Aorta (tissue), 5 donors: ENCODE measurements at regions not wholly inside any gene's neighbourhood (a gene's known extent, or its start where the extent isn't known, plus 50 kb on each side); places are given as distances from the start of the nearest gene placed in this dataset.
A peak's percentile ranks its signal among the peaks of the same experiment; 100 is the strongest.

Experiments
- ATAC-seq: fragments of 200-7000 bp; cut with Tn5 transposase; one replicate; pipeline ENCODE4 v1.9.1; 2022; ENCODE audit warnings: moderate library complexity; ENCODE audit not compliant: low FRiP score
- DNase-seq, 2 donors: peaks; one replicate each; pipeline ENCODE4 v3.0.0-alpha.2; 2020
- H3K27ac ChIP-seq, 2 donors: one replicate each; pipeline ENCODE4 v1.5.1; 2013; ENCODE audit warnings: low read length in 2 of 2, mild to moderate bottlenecking in 2 of 2, moderate library complexity in 2 of 2, control low read depth in 1 of 2, inconsistent platforms in 1 of 2, low read depth in 1 of 2
- H3K27me3 ChIP-seq, 2 donors: one replicate each; pipeline ENCODE4 v1.6.1; 2013; ENCODE audit warnings: control low read depth in 1 of 2, low read length in 1 of 2, mild to moderate bottlenecking in 1 of 2, moderate library complexity in 1 of 2; ENCODE audit not compliant: insufficient read depth in 2 of 2, control insufficient read depth in 1 of 2
- H3K36me3 ChIP-seq, 2 donors: one replicate each; pipeline ENCODE4 v1.6.1; 2013; ENCODE audit warnings: control low read depth in 1 of 2, low read length in 1 of 2, mild to moderate bottlenecking in 1 of 2; ENCODE audit not compliant: insufficient read depth in 2 of 2, control insufficient read depth in 1 of 2
- H3K4me1 ChIP-seq, 2 donors: one replicate each; pipeline ENCODE4 v1.6.1; 2013; ENCODE audit warnings: low read length in 2 of 2, control low read depth in 1 of 2, mild to moderate bottlenecking in 1 of 2, moderate library complexity in 1 of 2; ENCODE audit not compliant: insufficient read depth in 2 of 2, control insufficient read depth in 1 of 2
- H3K4me3 ChIP-seq, 2 donors: one replicate each; pipeline ENCODE4 v1.5.1; 2013; ENCODE audit warnings: low read length in 2 of 2, control low read depth in 1 of 2, mild to moderate bottlenecking in 1 of 2
- H3K9me3 ChIP-seq: one replicate; pipeline ENCODE4 v1.6.1; 2013; ENCODE audit warnings: mild to moderate bottlenecking, low read length; ENCODE audit not compliant: control insufficient read depth
- WGBS, 2 donors: extraction: QIAGEN DNeasy Blood & Tissue Kit; methylation state at CpG; one replicate each; pipeline ENCODE4 v1.1.7; 2013; 5-methylcytosine and 5-hydroxymethylcytosine counted together
- intact Hi-C, 2 donors: fragments of 100-400 bp; cut with DNase I; formaldehyde crosslinking; loops; one replicate each; pipeline versions ENCODE4 v1.14.2 to v1.15.0; 2022
- donor health status: healthy with polysubstance abuse.
- donor health status: Bipolar disorder and iron deficiency.
- donor health status: DM: no; HTN: no; CAD: no.
- donor health status: DM: no; HTN: no; CAD: no.
- donor health status: DM: yes; HTN: yes; CAD: no.

- H3K9me3 ChIP-seq = peaks cover 1% of the 10 kb centered on the region
- 52 to 53% methylated on average over 4 of the region's 4 CpGs for WGBS, 2 donors
- intact Hi-C loops = no loop called here
- H3K27me3 ChIP-seq = no peaks in the 10 kb centered on the region
- H3K4me1 ChIP-seq = peaks cover 0 to 3% of the 10 kb centered on the region in 2 donors
- no peaks in the 10 kb centered on the region for H3K36me3 ChIP-seq
- no peak overlapping the region for H3K27ac ChIP-seq
- no peak for DNase-seq
- peak; percentile 53 for ATAC-seq
- H3K4me3 ChIP-seq = no peak overlapping the region
Measured at GRCh38 chr21:14762734-14763694, 216.9 kb upstream of the SAMSN1 start.

GRCh38 chr21:14762327-14762726 is 216.2 kb upstream of the SAMSN1 start:
- Histone ChIP-seq H3K27me3 (no peaks in the 10 kb centered on the region), H3K36me3 (no peaks in the 10 kb centered on the region), H3K4me1 (peaks cover 0 to 3% of the 10 kb centered on the region in 2 donors), H3K9me3 (peaks cover 3% of the 10 kb centered on the region), H3K4me3 (no peak overlapping the region), H3K27ac (no peak overlapping the region)
- intact Hi-C loops = no loop called here
- DNase-seq (no peak), ATAC-seq (no peak)
- WGBS, 2 donors = 74 to 82% methylated on average over 1 of the region's 1 CpG

DNA sequence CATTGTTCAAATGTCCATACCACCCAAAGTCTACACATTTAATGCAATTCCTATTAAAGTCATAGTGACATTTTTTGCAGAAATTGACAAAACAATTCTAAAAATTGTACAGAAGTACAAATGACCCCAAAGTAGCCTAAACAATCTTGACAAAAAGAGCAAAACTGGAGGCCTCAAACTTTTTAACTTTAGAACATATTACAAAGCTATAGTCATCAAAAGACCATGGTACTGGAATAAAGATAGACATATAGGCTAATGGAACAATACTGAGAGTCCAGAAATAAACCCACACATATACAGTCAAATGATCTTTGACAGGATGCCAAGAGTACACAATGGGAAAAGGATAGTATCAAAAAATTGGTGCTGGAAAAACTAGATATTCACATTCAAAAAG is 213.2 kb upstream of the SAMSN1 start:
- no peak overlapping the region for H3K4me3 ChIP-seq
- H3K4me1 ChIP-seq = peaks cover 0 to 3% of the 10 kb centered on the region in 2 donors
- ATAC-seq (no peak), DNase-seq (no peak)
- H3K27ac ChIP-seq = no peak overlapping the region
- no peaks in the 10 kb centered on the region for H3K36me3 ChIP-seq
- peaks cover 2% of the 10 kb centered on the region for H3K9me3 ChIP-seq
- no peaks in the 10 kb centered on the region for H3K27me3 ChIP-seq
- intact Hi-C loops = no loop called here

GRCh38 chr21:14758849-14759248 is 212.7 kb upstream of the SAMSN1 start:
- Histone ChIP-seq H3K27me3 (no peaks in the 10 kb centered on the region), H3K4me1 (peaks cover 0 to 3% of the 10 kb centered on the region in 2 donors), H3K4me3 (no peak overlapping the region), H3K36me3 (no peaks in the 10 kb centered on the region), H3K9me3 (peaks cover 2% of the 10 kb centered on the region), H3K27ac (no peak overlapping the region)
- intact Hi-C loops = no loop called here
- no peak for ATAC-seq
- no peak for DNase-seq

DNA sequence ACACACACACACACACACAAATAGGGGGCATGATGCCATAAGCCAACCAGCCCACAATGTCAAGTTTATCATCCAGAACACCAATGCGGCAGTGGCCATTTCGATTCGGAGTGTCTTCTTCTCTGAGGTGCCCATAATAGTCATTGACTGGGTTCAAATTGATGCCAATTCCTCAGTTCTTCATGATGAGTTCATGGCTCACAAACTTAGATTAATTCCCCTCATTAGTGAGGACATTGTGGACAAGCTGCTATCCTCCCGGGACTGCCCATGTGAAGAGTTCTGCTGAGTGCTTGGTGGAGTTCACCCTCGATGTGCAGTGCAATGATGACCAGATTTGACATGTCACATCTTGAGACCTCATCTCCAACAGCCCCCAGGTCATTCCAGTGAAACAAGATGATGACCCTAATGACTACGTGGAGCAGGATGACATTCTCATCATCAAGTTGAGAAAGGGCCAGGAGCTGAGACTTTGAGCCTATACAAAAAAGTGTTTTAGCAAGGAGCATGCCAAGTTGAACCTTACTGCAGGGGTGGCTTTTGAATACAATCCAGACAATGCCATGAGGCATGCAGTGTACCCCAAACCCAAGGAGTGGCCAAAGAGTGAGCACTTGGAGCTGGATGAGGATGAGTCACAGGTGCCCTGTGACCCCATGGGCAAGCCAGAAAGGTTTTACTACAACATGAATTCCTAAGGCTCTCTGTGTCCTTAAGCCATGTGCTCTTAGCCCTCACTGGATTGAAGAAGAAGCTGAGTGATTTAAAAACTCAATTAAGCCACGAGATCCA is 211.6 kb upstream of the SAMSN1 start:
- 84 to 85% methylated on average over 7 of the region's 7 CpGs for WGBS, 2 donors

DNA sequence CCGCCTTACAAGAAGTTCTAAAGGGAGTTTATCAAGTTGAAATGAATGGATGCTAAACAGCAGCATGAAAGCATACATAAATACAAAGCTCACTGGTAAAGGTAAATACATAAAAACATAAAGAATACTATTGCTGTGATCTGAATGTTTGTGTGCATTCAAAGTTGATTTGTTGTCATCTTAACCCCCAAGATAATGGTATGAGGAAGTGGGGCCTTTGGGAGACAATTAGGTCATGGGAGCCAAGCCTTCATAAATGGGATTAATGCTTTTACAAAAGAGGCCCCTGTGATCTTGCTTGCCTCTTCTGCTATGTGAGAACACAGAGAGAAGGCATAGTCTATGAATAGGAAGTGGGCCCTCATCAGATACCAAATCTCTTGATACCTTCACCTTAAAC is 209.0 kb upstream of the SAMSN1 start:
- no peak overlapping the region for H3K27ac ChIP-seq
- intact Hi-C loops = no loop called here
- H3K36me3 ChIP-seq = no peaks in the 10 kb centered on the region
- DNase-seq (no peak), ATAC-seq (no peak)
- no peak overlapping the region for H3K4me3 ChIP-seq
- 79 to 84% methylated on average over 1 of the region's 1 CpG for WGBS, 2 donors
- no peaks in the 10 kb centered on the region for H3K27me3 ChIP-seq
- no peaks in the 10 kb centered on the region for H3K4me1 ChIP-seq
- peaks cover 2% of the 10 kb centered on the region for H3K9me3 ChIP-seq

More for the DNA sequence above, 211.6 kb upstream of the SAMSN1 start:
- H3K36me3 ChIP-seq = no peaks in the 10 kb centered on the region
- no peaks in the 10 kb centered on the region for H3K27me3 ChIP-seq
- no peak overlapping the region for H3K4me3 ChIP-seq
- intact Hi-C loops = no loop called here
- DNase-seq (no peak), ATAC-seq (no peak)
- H3K27ac ChIP-seq = no peak overlapping the region
- H3K4me1 ChIP-seq = no peaks in the 10 kb centered on the region
- peaks cover 2% of the 10 kb centered on the region for H3K9me3 ChIP-seq

DNA sequence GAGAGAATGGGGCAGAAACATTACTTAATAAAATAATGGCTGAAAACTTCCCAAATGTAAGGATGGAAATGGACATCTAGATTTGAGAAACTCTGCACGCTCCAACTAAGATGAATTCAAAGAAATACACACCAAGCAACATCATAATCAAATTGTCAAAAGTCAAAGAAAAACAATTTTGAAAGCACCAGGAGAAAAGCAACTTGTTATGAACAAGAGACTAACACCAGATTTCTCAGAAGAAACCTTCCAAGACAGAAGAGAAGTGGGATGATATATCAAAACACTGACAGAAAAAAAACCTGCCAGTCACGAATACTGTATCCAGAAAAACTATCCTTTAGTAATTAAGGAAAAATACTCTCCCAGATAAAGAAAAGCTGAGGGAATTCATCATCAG is 208.6 kb upstream of the SAMSN1 start:
- H3K36me3 ChIP-seq = no peaks in the 10 kb centered on the region
- no peak overlapping the region for H3K27ac ChIP-seq
- no peak overlapping the region for H3K4me3 ChIP-seq
- no peaks in the 10 kb centered on the region for H3K4me1 ChIP-seq
- intact Hi-C loops = no loop called here
- WGBS, 2 donors = 74 to 77% methylated on average over 2 of the region's 2 CpGs
- ATAC-seq = no peak
- no peak for DNase-seq
- H3K27me3 ChIP-seq = no peaks in the 10 kb centered on the region
- peaks cover 2% of the 10 kb centered on the region for H3K9me3 ChIP-seq

DNA sequence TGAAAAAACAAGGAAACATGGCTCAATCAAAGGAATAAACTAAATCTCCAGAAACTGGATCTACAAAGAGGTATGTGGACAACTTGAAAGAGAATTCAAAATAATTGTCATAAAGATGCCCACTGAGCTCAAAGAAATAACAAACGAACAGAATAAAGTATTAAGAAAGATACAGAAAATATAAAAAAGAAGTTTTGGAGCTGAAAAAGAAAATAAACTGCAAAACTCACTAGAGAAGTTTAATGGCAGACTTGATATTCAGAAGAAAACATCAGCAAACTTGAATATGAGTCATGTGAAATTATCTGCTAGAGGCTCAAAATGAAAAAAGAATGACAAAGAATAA is 208.1 kb upstream of the SAMSN1 start:
- ATAC-seq = no peak
- Histone ChIP-seq H3K9me3 (peaks cover 2% of the 10 kb centered on the region), H3K27ac (no peak overlapping the region), H3K4me1 (no peaks in the 10 kb centered on the region), H3K4me3 (no peak overlapping the region), H3K36me3 (no peaks in the 10 kb centered on the region), H3K27me3 (no peaks in the 10 kb centered on the region)
- DNase-seq = no peak
- WGBS, 2 donors = 66 to 70% methylated on average over 1 of the region's 1 CpG
- intact Hi-C loops = no loop called here
